K562 (cell line): ENCODE measurements at regions not wholly inside any gene's neighbourhood (a gene's known extent, or its start where the extent isn't known, plus 50 kb on each side); places are given as distances from the start of the nearest gene placed in this dataset.

ENCODE experiments used
- CBX2 ChIP-seq: fragments of 200-600 bp; sonication (generic); IDR thresholded peaks from one replicate; pipeline ENCODE4 v1.6.1; 2012; ENCODE audit warnings: mild to moderate bottlenecking, low read length, inconsistent platforms; ENCODE audit not compliant: insufficient read depth, poor library complexity, severe bottlenecking
- CTCF ChIP-seq, 3 experiments: IDR thresholded peaks in 2 of 3; conservative IDR thresholded peaks in 1 of 3; 2 replicates each; pipeline ENCODE4 v1.5.1; 2011 to 2012; ENCODE audit warnings: low read length in 3 of 3, mild to moderate bottlenecking in 3 of 3, control low read depth in 2 of 3, improper control_type of control experiment in 1 of 3, inconsistent platforms in 1 of 3, low read depth in 1 of 3, mixed read lengths in 1 of 3, moderate library complexity in 1 of 3; ENCODE audit not compliant: insufficient read depth in 2 of 3
- FOXM1 ChIP-seq, 2 experiments: fragments of 450-650 bp in 1 of 2; sonication (generic) in 1 of 2; formaldehyde crosslinking in 1 of 2; IDR thresholded peaks; 2 replicates each; pipeline versions ENCODE4 v1.6.1 to v1.9.0; 2017 to 2022; ENCODE audit warnings: low read depth in 2 of 2, mild to moderate bottlenecking in 2 of 2, missing genetic modification reagents in 1 of 2, moderate library complexity in 1 of 2
- HBP1 ChIP-seq: fragments of 450-650 bp; formaldehyde crosslinking; IDR thresholded peaks from 2 replicates; pipeline ENCODE4 v1.4.0; 2022; ENCODE audit warnings: missing genetic modification characterization
- IRF2 ChIP-seq: sonication (generic); formaldehyde crosslinking; IDR thresholded peaks from 2 replicates; pipeline ENCODE4 v1.8.1; 2022; ENCODE audit warnings: mild to moderate bottlenecking, missing genetic modification reagents
- KDM2B ChIP-seq: fragments of 250-450 bp; sonication (Bioruptor Pico); IDR thresholded peaks from 2 replicates; pipeline ENCODE4 v1.8.0; 2021; ENCODE audit warnings: mild to moderate bottlenecking, moderate library complexity
- NFXL1 ChIP-seq: fragments of 450-650 bp; formaldehyde crosslinking; IDR thresholded peaks from 2 replicates; pipeline ENCODE4 v1.4.0; 2021; ENCODE audit warnings: mild to moderate bottlenecking
- ZBTB11 ChIP-seq, 3 experiments: fragments of 200-800 bp in 1 of 3; fragments of 250-450 bp in 1 of 3; fragments of 450-650 bp in 1 of 3; sonication (Bioruptor Pico) in 1 of 3; sonication (Bioruptor generic) in 1 of 3; formaldehyde crosslinking in 1 of 3; IDR thresholded peaks; 2 replicates each; pipeline versions ENCODE4 v1.6.1 to v1.8.0; 2016 to 2022; ENCODE audit warnings: mild to moderate bottlenecking in 2 of 3, missing genetic modification characterization in 2 of 3, missing compliant biosample characterization in 1 of 3, moderate library complexity in 1 of 3
- ZNF274 ChIP-seq: IDR thresholded peaks from 2 replicates; pipeline ENCODE4 v1.6.1; 2011; ENCODE audit warnings: low read depth, mild to moderate bottlenecking, low read length, moderate library complexity, borderline replicate concordance
- ZNF324 ChIP-seq: fragments of 250-450 bp; sonication (Bioruptor Pico); IDR thresholded peaks from 2 replicates; pipeline ENCODE4 v1.4.0; 2020; ENCODE audit warnings: mild to moderate bottlenecking

GRCh38 chr6:2385471-2385983 lies 140.1 kb upstream of the GMDS start:
- TF ChIP-seq HBP1 (CRISPR knock-in tag) = no peak
- TF ChIP-seq ZNF324 = no peak
- no peak for TF ChIP-seq KDM2B (CRISPR knock-in tag)
- TF ChIP-seq NFXL1 (CRISPR knock-in tag) = no peak
- no peak for TF ChIP-seq FOXM1 (IDR thresholded peaks at IDR 0.05; ENCODE audit: low read depth)
- no peak for TF ChIP-seq FOXM1 (CRISPR knock-in tag; IDR thresholded peaks at IDR 0.05; ENCODE audit: low read depth)
- TF ChIP-seq ZNF274 = no peak
- no peak for TF ChIP-seq CBX2
- TF ChIP-seq ZBTB11 (CRISPR knock-in tag; IDR thresholded peaks at IDR 0.05) = no peak
- TF ChIP-seq CTCF (IDR thresholded peaks at IDR 0.05 in 2 of 3, conservative IDR thresholded peaks at IDR 0.05 in 1 of 3; ENCODE audit: insufficient read depth in 2 of 3, low read depth in 1 of 3, low read length in 3 of 3) = no peak
- TF ChIP-seq IRF2 = no peak
